ENCODE measurements at regions not wholly inside any gene's neighbourhood (a gene's known extent, or its start where the extent isn't known, plus 50 kb on each side); places are given as distances from the start of the nearest gene placed in this dataset.

DNA sequence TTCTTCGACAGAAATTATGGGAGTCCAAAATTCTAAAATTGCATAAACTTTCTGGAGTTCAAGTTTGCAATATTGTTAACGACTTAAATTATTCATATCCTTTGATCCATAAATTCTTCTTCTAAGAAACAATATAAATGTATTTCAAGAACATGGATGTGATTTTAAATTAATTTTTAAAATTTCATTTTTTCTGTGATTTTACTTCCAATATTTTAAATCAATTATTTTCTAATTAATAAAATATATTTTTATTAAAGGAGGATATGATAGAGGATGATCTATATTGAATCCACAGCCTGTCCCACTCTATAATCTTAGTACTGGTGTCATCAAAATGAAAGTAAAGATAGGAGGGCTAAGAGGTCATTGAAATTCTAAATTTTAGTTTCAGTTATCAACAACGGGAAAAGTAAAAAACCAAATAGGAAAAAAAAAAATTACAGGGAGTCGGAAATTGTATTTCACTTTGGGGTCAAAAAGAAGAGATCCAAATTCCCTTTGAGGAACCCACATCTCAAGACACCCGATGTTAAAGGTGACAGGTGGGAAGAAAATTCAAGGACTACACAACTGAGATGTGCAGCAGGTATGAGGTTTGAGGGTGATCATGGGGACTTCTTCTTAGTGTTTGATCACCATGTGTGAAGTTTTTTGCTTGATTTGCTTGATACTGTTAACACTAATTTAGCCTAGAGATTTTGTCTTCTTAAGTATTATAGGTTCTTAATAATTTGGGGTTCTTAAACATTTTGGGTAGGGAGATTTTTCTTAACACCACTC, 154.8 kb upstream of the RGS18 start:
- no peak for TF ChIP-seq ARNT (IDR thresholded peaks at IDR 0.05)
- ChIA-PET CTCF (no interaction called here), POLR2A (no interaction called here)
- DNase-seq (ENCODE audit: extremely low spot score), result no peak

DNA sequence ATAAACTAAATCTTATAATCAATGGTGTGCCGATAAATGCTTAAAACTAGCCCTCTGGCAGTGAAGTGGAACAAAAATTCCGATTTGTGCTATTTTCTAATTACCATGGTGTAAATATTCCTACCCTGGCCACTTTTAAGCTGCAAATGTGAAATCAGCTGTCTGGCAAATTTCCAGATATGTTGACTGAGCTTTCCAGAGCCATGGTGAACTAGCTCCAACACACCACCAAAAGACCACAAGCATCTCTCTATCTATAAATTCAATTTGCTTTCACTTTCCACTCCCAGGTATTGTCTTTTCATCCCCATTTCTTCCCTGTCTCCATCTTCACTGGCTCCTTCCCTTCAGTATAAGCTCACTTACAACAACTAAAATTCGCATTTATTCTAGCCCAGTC, 152.3 kb upstream of the RGS18 start:
- ChIA-PET CTCF (no interaction called here), POLR2A (no interaction called here)
- no peak for DNase-seq (ENCODE audit: extremely low spot score)
- TF ChIP-seq LEF1 (IDR thresholded peaks at IDR 0.05; ENCODE audit: borderline replicate concordance) (no peak), FOXA1 (IDR thresholded peaks at IDR 0.05) (no peak), HDGF (IDR thresholded peaks at IDR 0.05; ENCODE audit: borderline replicate concordance) (no peak), NFRKB (IDR thresholded peaks at IDR 0.05) (no peak), FOXK2 (IDR thresholded peaks at IDR 0.05) (no peak), ELF4 (IDR thresholded peaks at IDR 0.05) (no peak), SP1 (IDR thresholded peaks at IDR 0.05) (no peak), CTBP1 (IDR thresholded peaks at IDR 0.05; ENCODE audit: borderline replicate concordance) (no peak)

DNA sequence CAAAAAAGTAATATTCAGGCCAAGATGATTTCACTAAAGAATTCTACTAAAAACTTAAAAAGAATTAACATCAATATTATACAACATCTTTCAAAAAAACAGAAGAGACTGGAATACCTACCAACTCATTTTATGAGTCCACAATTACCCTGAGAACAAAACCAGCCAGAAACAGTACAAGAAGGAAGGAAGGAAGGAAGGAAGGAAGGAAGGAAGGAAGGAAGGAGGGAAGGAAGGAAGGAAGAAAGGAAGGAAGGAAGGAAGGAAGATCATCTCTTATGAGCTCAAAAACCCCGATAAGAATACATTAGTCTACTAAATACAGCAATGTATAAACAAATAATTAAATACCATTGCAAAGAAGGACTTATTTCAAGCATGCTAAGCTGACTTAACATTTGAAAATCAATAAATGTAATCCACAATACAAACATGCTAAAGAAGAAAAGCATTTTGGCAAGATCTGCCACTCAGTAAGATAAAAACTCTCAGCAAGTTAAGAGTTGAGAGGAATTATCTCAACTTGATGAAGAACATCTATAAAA, 149.9 kb upstream of the RGS18 start:
- no peak for DNase-seq (ENCODE audit: extremely low spot score)
- CTCF ChIA-PET, result no interaction called here
- POLR2A ChIA-PET, result no interaction called here
- TF ChIP-seq LEF1 (IDR thresholded peaks at IDR 0.05; ENCODE audit: borderline replicate concordance) (no peak), HDGF (IDR thresholded peaks at IDR 0.05; ENCODE audit: borderline replicate concordance) (no peak), FOXM1 (IDR thresholded peaks at IDR 0.05; ENCODE audit: borderline replicate concordance) (no peak), FOXA1 (IDR thresholded peaks at IDR 0.05) (no peak), NFRKB (IDR thresholded peaks at IDR 0.05) (no peak), FOXK2 (IDR thresholded peaks at IDR 0.05) (no peak), TARDBP (IDR thresholded peaks at IDR 0.05) (no peak), ELF4 (IDR thresholded peaks at IDR 0.05) (no peak), CTBP1 (IDR thresholded peaks at IDR 0.05; ENCODE audit: borderline replicate concordance) (no peak), SUZ12 (IDR thresholded peaks at IDR 0.05) (no peak), ZNF384 (IDR thresholded peaks at IDR 0.05) (no peak), BHLHE40 (IDR thresholded peaks at IDR 0.05; ENCODE audit: borderline replicate concordance) (no peak), SP1 (IDR thresholded peaks at IDR 0.05) (no peak), ARNT (IDR thresholded peaks at IDR 0.05) (no peak), L3MBTL2 (conservative IDR thresholded peaks at IDR 0.05) (no peak)
- TF ChIP-seq, protein P1, sequence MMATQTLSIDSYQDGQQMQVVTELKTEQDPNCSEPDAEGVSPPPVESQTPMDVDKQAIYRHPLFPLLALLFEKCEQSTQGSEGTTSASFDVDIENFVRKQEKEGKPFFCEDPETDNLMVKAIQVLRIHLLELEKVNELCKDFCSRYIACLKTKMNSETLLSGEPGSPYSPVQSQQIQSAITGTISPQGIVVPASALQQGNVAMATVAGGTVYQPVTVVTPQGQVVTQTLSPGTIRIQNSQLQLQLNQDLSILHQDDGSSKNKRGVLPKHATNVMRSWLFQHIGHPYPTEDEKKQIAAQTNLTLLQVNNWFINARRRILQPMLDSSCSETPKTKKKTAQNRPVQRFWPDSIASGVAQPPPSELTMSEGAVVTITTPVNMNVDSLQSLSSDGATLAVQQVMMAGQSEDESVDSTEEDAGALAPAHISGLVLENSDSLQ (IDR thresholded peaks at IDR 0.05), result no peak

DNA sequence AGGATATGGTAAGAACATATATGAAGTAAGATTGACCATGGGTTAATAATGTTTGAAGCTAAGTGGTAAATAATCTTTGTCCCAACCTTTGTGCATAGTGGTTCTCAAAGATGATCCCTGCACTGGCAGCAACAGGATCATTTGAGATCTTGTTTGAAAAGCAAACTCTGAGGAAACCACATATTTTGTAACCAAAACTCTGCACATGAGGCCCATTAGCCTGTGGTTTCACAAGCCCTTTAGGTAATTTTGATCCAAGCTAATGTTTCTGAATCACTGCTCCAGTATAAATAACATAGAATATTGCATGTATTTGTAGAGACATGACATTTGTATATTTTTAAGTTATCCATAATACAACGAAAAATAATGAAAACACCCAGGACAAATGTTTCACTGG, 147.9 kb upstream of the RGS18 start:
- ChIA-PET POLR2A (no interaction called here), CTCF (no interaction called here)
- no peak for DNase-seq (ENCODE audit: extremely low spot score)
- TF ChIP-seq L3MBTL2 (conservative IDR thresholded peaks at IDR 0.05) (no peak), CTBP1 (IDR thresholded peaks at IDR 0.05; ENCODE audit: borderline replicate concordance) (no peak), FOXM1 (IDR thresholded peaks at IDR 0.05; ENCODE audit: borderline replicate concordance) (no peak), FOXA1 (IDR thresholded peaks at IDR 0.05) (no peak), SUZ12 (IDR thresholded peaks at IDR 0.05) (no peak), ARNT (IDR thresholded peaks at IDR 0.05) (no peak), TARDBP (IDR thresholded peaks at IDR 0.05) (no peak), HDGF (IDR thresholded peaks at IDR 0.05; ENCODE audit: borderline replicate concordance) (no peak), FOXK2 (IDR thresholded peaks at IDR 0.05) (no peak), NFRKB (IDR thresholded peaks at IDR 0.05) (no peak)

DNA sequence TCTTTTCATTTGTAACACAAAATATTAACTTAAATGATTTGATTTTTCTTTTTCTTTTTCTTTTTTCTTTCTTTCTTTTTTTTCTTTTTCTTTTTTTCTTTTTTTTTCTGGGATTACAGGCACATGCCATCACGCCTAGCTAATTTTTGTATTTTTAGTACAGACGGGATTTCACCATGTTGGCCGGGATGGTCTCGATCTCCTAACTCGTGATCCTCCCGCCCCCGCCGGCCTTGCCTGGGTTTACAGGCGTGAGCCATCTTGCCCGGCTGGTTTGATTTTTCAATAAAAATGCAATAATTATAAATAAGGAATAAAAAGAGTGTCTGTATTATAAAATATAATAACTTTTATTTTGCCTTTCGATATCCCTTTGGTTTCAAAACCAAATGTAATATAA, 146.7 kb upstream of the RGS18 start:
- TF ChIP-seq ZNF384 (IDR thresholded peaks at IDR 0.05) (no peak), SP1 (IDR thresholded peaks at IDR 0.05) (no peak), L3MBTL2 (conservative IDR thresholded peaks at IDR 0.05) (no peak), ELF4 (IDR thresholded peaks at IDR 0.05) (no peak), FOXK2 (IDR thresholded peaks at IDR 0.05) (no peak), SUZ12 (IDR thresholded peaks at IDR 0.05) (no peak), FOXA1 (IDR thresholded peaks at IDR 0.05) (no peak), ARNT (IDR thresholded peaks at IDR 0.05) (no peak), NFRKB (IDR thresholded peaks at IDR 0.05) (no peak), BHLHE40 (IDR thresholded peaks at IDR 0.05; ENCODE audit: borderline replicate concordance) (no peak), TARDBP (IDR thresholded peaks at IDR 0.05) (no peak), HDGF (IDR thresholded peaks at IDR 0.05; ENCODE audit: borderline replicate concordance) (no peak), LEF1 (IDR thresholded peaks at IDR 0.05; ENCODE audit: borderline replicate concordance) (no peak), CTBP1 (IDR thresholded peaks at IDR 0.05; ENCODE audit: borderline replicate concordance) (no peak), FOXM1 (IDR thresholded peaks at IDR 0.05; ENCODE audit: borderline replicate concordance) (no peak)
- TF ChIP-seq, protein P1 (IDR thresholded peaks at IDR 0.05), result no peak
- POLR2A ChIA-PET, result no interaction called here
- CTCF ChIA-PET, result no interaction called here
- DNase-seq (ENCODE audit: extremely low spot score), result no peak

DNA sequence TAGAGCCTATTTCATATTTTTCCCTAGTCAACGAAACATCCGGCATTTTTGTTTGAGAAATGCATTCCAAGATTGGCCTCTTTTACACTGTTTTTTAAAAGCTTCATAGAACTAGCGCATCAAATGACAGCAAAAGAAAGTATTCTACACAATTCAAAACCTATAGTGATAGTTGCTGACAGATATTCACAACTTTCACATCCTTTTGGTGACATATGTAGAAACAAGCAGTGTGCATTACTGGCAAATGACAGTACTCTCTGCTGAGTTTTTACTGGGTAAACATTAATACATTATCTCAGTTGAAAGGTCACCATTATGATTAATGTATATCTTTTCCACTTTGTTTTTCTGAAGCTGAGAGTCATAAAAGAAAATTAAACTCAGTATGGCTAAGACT, 135.4 kb upstream of the RGS18 start:
- ChIA-PET CTCF (no interaction called here), POLR2A (no interaction called here)
- no peak for DNase-seq (ENCODE audit: extremely low spot score)
- TF ChIP-seq BHLHE40 (IDR thresholded peaks at IDR 0.05; ENCODE audit: borderline replicate concordance), result no peak
- TF ChIP-seq L3MBTL2 (conservative IDR thresholded peaks at IDR 0.05), result no peak
- no peak for TF ChIP-seq ARNT (IDR thresholded peaks at IDR 0.05)

DNA sequence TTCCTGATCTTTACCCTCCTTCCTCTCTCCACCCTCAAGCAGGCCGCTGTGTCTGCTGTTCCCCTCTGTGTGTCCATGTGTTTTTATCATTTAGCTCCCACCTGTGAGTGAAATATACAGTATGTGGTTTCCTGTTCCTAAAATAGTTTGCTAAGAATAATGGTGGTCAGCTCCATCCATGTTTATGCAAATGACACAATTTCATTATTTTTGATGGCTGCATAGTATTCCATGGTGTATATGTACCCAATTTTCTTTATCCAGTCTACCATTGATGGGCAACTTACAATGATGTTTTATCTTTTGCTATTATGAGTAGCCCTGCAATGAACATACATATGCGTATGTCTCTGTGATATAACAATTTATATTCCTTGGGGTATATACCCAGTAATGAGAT, 133.4 kb upstream of the RGS18 start:
- DNase-seq (ENCODE audit: extremely low spot score), result no peak
- ChIA-PET POLR2A (no interaction called here), CTCF (no interaction called here)
- TF ChIP-seq L3MBTL2 (conservative IDR thresholded peaks at IDR 0.05) (no peak), ARNT (IDR thresholded peaks at IDR 0.05) (no peak), SUZ12 (IDR thresholded peaks at IDR 0.05) (no peak), SP1 (IDR thresholded peaks at IDR 0.05) (no peak), BHLHE40 (IDR thresholded peaks at IDR 0.05; ENCODE audit: borderline replicate concordance) (no peak), LEF1 (IDR thresholded peaks at IDR 0.05; ENCODE audit: borderline replicate concordance) (no peak), HDGF (IDR thresholded peaks at IDR 0.05; ENCODE audit: borderline replicate concordance) (no peak), ZNF384 (IDR thresholded peaks at IDR 0.05) (no peak)
- TF ChIP-seq, protein P1 (IDR thresholded peaks at IDR 0.05), result no peak
